DND-41 (cell line): ENCODE measurements at regions not wholly inside any gene's neighbourhood (a gene's known extent, or its start where the extent isn't known, plus 50 kb on each side); places are given as distances from the start of the nearest gene placed in this dataset.
"Not testable (repeated sequence)": the region's sequence is repeated elsewhere in the genome, so short reads cannot be mapped to it uniquely, and the experiment has no call there.

Experiments
- EZH2 ChIP-seq: IDR thresholded peaks from 3 replicates; pipeline ENCODE4 v1.6.1; 2012; ENCODE audit warnings: borderline replicate concordance, low read depth, mild to moderate bottlenecking, moderate library complexity, low read length, inconsistent platforms; ENCODE audit not compliant: severe bottlenecking
- TF ChIP-seq, protein P1 (sequence below): IDR thresholded peaks from 2 replicates; pipeline ENCODE4 v1.5.1; 2012; ENCODE audit warnings: borderline replicate concordance, low read length, moderate library complexity, mild to moderate bottlenecking; ENCODE audit not compliant: poor library complexity, severe bottlenecking; ENCODE audit errors: extremely low read depth

DNA sequence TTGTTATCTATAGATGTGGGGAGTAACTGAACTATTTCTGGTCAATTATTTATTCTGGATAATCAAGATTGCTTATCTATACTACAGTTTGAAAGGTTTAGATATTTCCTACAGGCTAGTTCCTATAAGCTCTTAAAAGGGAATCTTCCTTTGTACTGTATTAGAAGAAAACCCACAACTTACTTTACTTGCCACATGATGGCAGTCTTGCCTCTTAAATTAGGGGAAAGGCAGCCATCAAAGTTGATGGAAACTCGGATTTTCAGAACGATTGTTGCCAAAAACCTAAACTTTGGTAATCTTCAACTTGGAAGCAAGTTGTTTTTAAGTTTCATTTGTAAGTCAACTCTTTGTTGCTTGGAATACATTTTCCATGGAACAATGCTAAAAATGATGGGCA is 77.2 kb upstream of the AGTPBP1 start:
- TF ChIP-seq, protein P1, sequence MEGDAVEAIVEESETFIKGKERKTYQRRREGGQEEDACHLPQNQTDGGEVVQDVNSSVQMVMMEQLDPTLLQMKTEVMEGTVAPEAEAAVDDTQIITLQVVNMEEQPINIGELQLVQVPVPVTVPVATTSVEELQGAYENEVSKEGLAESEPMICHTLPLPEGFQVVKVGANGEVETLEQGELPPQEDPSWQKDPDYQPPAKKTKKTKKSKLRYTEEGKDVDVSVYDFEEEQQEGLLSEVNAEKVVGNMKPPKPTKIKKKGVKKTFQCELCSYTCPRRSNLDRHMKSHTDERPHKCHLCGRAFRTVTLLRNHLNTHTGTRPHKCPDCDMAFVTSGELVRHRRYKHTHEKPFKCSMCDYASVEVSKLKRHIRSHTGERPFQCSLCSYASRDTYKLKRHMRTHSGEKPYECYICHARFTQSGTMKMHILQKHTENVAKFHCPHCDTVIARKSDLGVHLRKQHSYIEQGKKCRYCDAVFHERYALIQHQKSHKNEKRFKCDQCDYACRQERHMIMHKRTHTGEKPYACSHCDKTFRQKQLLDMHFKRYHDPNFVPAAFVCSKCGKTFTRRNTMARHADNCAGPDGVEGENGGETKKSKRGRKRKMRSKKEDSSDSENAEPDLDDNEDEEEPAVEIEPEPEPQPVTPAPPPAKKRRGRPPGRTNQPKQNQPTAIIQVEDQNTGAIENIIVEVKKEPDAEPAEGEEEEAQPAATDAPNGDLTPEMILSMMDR: not testable (repeated sequence)
- not testable (repeated sequence) for TF ChIP-seq EZH2
